ENCODE measurements at regions not wholly inside any gene's neighbourhood (a gene's known extent, or its start where the extent isn't known, plus 50 kb on each side); places are given as distances from the start of the nearest gene placed in this dataset.

GRCh38 chr1:72643142-72643541, 360.8 kb upstream of the NEGR1 start:
- H3K4me1 ChIP-seq, result no peaks in the 10 kb centered on the region
- TF ChIP-seq CTCF (IDR thresholded peaks at IDR 0.05), result no peak
- no peak for DNase-seq
- intact Hi-C loops (cut with DNase I), result no loop called here
- H3K27ac ChIP-seq, result no peak overlapping the region
- ATAC-seq, result no peak
- H3K27me3 ChIP-seq, result no peaks in the 10 kb centered on the region
- no peak overlapping the region for H3K4me3 ChIP-seq
- no peaks in the 10 kb centered on the region for H3K36me3 ChIP-seq
- H3K9me3 ChIP-seq, result no peaks in the 10 kb centered on the region

GRCh38 chr1:72637593-72637992, 355.3 kb upstream of the NEGR1 start:
- Histone ChIP-seq H3K27me3 (no peaks in the 10 kb centered on the region), H3K36me3 (no peaks in the 10 kb centered on the region), H3K9me3 (no peaks in the 10 kb centered on the region), H3K27ac (no peak overlapping the region), H3K4me3 (no peak overlapping the region), H3K4me1 (no peaks in the 10 kb centered on the region)
- intact Hi-C loops (cut with DNase I), result no loop called here
- TF ChIP-seq CTCF (IDR thresholded peaks at IDR 0.05), result no peak
- DNase-seq, result no peak
- ATAC-seq, result no peak

- Histone ChIP-seq H3K4me1 (no peaks in the 10 kb centered on the region), H3K9me3 (no peaks in the 10 kb centered on the region), H3K27ac (no peak overlapping the region), H3K36me3 (no peaks in the 10 kb centered on the region), H3K4me3 (no peak overlapping the region), H3K27me3 (no peaks in the 10 kb centered on the region)
- TF ChIP-seq CTCF (IDR thresholded peaks at IDR 0.05), result no peak
- DNase-seq (no peak), ATAC-seq (no peak)
- intact Hi-C loops (cut with DNase I), result no loop called here
Observed at GRCh38 chr1:72636631-72637030, 354.3 kb upstream of the NEGR1 start.

- H3K27me3 ChIP-seq, result no peaks in the 10 kb centered on the region
- no peak overlapping the region for H3K27ac ChIP-seq
- no peak overlapping the region for H3K4me3 ChIP-seq
- no peaks in the 10 kb centered on the region for H3K9me3 ChIP-seq
- TF ChIP-seq CTCF (IDR thresholded peaks at IDR 0.05), result no peak
- H3K4me1 ChIP-seq, result no peaks in the 10 kb centered on the region
- ATAC-seq, result peak; percentile 23
- no peak for DNase-seq
- no peaks in the 10 kb centered on the region for H3K36me3 ChIP-seq
- intact Hi-C loops (cut with DNase I), result no loop called here
Observed at GRCh38 chr1:72635719-72636118, 353.4 kb upstream of the NEGR1 start.

- H3K4me1 ChIP-seq, result no peaks in the 10 kb centered on the region
- DNase-seq, result no peak
- H3K27me3 ChIP-seq, result no peaks in the 10 kb centered on the region
- H3K4me3 ChIP-seq, result no peak overlapping the region
- no peak for ATAC-seq
- TF ChIP-seq CTCF (IDR thresholded peaks at IDR 0.05), result no peak
- no peaks in the 10 kb centered on the region for H3K36me3 ChIP-seq
- H3K9me3 ChIP-seq, result no peaks in the 10 kb centered on the region
- intact Hi-C loops (cut with DNase I), result no loop called here
- H3K27ac ChIP-seq, result no peak overlapping the region
Observed at GRCh38 chr1:72634946-72635345, 352.6 kb upstream of the NEGR1 start.

- H3K36me3 ChIP-seq, result no peaks in the 10 kb centered on the region
Observed at GRCh38 chr1:72631449-72631848, 349.1 kb upstream of the NEGR1 start.

More at GRCh38 chr1:72631449-72631848, 349.1 kb upstream of the NEGR1 start:
- intact Hi-C loops (cut with DNase I), result no loop called here
- no peak for TF ChIP-seq CTCF (IDR thresholded peaks at IDR 0.05)
- H3K27me3 ChIP-seq, result no peaks in the 10 kb centered on the region
- no peaks in the 10 kb centered on the region for H3K9me3 ChIP-seq
- H3K4me1 ChIP-seq, result no peaks in the 10 kb centered on the region
- no peak for ATAC-seq
- H3K27ac ChIP-seq, result no peak overlapping the region
- H3K4me3 ChIP-seq, result no peak overlapping the region
- no peak for DNase-seq
